OCI-LY7 (cell line): ENCODE measurements at regions not wholly inside any gene's neighbourhood (a gene's known extent, or its start where the extent isn't known, plus 50 kb on each side); places are given as distances from the start of the nearest gene placed in this dataset.

ENCODE experiments used
- BruUV-seq: library from RNA; stranded (reverse); fragments of 400-500 nt; replicated peaks from 2 replicates; lab custom pipeline; 2021; lab: Mats Ljungman, UMichigan
- CTCF ChIA-PET: fragments of 300-600 bp; sonication (Branson Sonifier 250); formaldehyde crosslinking; loops from one replicate; lab custom pipeline; 2022; ENCODE audit warnings: antibody characterized with exemption; ENCODE audit not compliant: unreplicated experiment; lab: Charles Lee
- POLR2A ChIA-PET: fragments of 300-600 bp; sonication (Branson Sonifier 250); formaldehyde crosslinking; loops from one replicate; lab custom pipeline; 2022; ENCODE audit warnings: antibody characterized with exemption; lab: Charles Lee
- DNase-seq: peaks from one replicate; pipeline ENCODE4 v3.0.0-alpha.2; 2015; ENCODE audit warnings: low spot score
- H2AFZ ChIP-seq: fragments of 200-600 bp; sonication (generic), shearing (Covaris generic); 2 replicates; pipeline ENCODE4 v1.6.1; 2014; ENCODE audit warnings: mild to moderate bottlenecking, antibody characterized with exemption, low read length, moderate library complexity
- H3K27ac ChIP-seq: fragments of 200-600 bp; sonication (generic); 2 replicates; pipeline ENCODE4 v1.5.1; 2014; ENCODE audit warnings: mixed run types, low read depth, mild to moderate bottlenecking, moderate library complexity, low read length, inconsistent platforms; ENCODE audit not compliant: poor library complexity, severe bottlenecking
- H3K36me3 ChIP-seq: fragments of 200-600 bp; sonication (generic); 2 replicates; pipeline ENCODE4 v1.6.1; 2014; ENCODE audit warnings: mild to moderate bottlenecking, antibody characterized with exemption, low read length, moderate library complexity, mixed read lengths; ENCODE audit not compliant: insufficient read depth
- H3K4me1 ChIP-seq: fragments of 200-600 bp; sonication (generic); 2 replicates; pipeline ENCODE4 v1.5.1; 2014; ENCODE audit warnings: mild to moderate bottlenecking, low read length; ENCODE audit not compliant: insufficient read depth, poor library complexity, severe bottlenecking
- H3K4me2 ChIP-seq: fragments of 200-600 bp; sonication (generic); 2 replicates; pipeline ENCODE4 v1.6.1; 2014; ENCODE audit warnings: mild to moderate bottlenecking, low read length
- H3K4me3 ChIP-seq: fragments of 200-600 bp; sonication (generic); 2 replicates; pipeline ENCODE4 v1.5.1; 2014; ENCODE audit warnings: mild to moderate bottlenecking, low read depth, low read length; ENCODE audit not compliant: poor library complexity, severe bottlenecking
- H3K79me2 ChIP-seq: fragments of 200-600 bp; sonication (generic); 2 replicates; pipeline ENCODE4 v1.6.1; 2016; ENCODE audit warnings: low read depth, mild to moderate bottlenecking, low read length, moderate library complexity, mixed read lengths; ENCODE audit not compliant: insufficient read depth
- H3K9me2 ChIP-seq: fragments of 200-600 bp; sonication (generic); 2 replicates; pipeline ENCODE4 v1.6.1; 2016; ENCODE audit warnings: mild to moderate bottlenecking, low read length, mixed read lengths; ENCODE audit not compliant: insufficient read depth
- H3K9me3 ChIP-seq: fragments of 200-600 bp; sonication (generic); 2 replicates; pipeline ENCODE4 v1.6.1; 2014; ENCODE audit warnings: mild to moderate bottlenecking, mixed run types, low read length, mixed read lengths
- H4K20me1 ChIP-seq: fragments of 200-600 bp; sonication (generic); 2 replicates; pipeline ENCODE4 v1.6.1; 2014; ENCODE audit warnings: mild to moderate bottlenecking, antibody characterized with exemption, low read length, moderate library complexity, mixed read lengths; ENCODE audit not compliant: insufficient read depth
- EZH2phosphoT487 ChIP-seq: fragments of 200-600 bp; sonication (generic); IDR thresholded peaks from 2 replicates; pipeline ENCODE4 v1.6.1; 2018; ENCODE audit warnings: low read depth, borderline replicate concordance, mild to moderate bottlenecking, mixed run types, antibody characterized with exemption, low read length, moderate library complexity, mixed read lengths
- intact Hi-C: fragments of 100-400 bp; cut with micrococcal nuclease; formaldehyde crosslinking; loops from one replicate; pipeline ENCODE4 v1.10.0; 2022; ENCODE audit not compliant: unreplicated experiment
- TF ChIP-seq, protein P1 (sequence below): fragments of 200-600 bp; sonication (generic); conservative IDR thresholded peaks from 2 replicates; pipeline ENCODE4 v1.5.1; 2014; ENCODE audit warnings: mild to moderate bottlenecking, antibody characterized with exemption, low read length, moderate library complexity, mixed read lengths

- BruUV-seq = no TSS peak
- H3K4me1 ChIP-seq = peaks cover 12% of the 10 kb centered on the region
- no peaks in the 10 kb centered on the region for H3K79me2 ChIP-seq
- no peak for DNase-seq
- TF ChIP-seq, protein P1, sequence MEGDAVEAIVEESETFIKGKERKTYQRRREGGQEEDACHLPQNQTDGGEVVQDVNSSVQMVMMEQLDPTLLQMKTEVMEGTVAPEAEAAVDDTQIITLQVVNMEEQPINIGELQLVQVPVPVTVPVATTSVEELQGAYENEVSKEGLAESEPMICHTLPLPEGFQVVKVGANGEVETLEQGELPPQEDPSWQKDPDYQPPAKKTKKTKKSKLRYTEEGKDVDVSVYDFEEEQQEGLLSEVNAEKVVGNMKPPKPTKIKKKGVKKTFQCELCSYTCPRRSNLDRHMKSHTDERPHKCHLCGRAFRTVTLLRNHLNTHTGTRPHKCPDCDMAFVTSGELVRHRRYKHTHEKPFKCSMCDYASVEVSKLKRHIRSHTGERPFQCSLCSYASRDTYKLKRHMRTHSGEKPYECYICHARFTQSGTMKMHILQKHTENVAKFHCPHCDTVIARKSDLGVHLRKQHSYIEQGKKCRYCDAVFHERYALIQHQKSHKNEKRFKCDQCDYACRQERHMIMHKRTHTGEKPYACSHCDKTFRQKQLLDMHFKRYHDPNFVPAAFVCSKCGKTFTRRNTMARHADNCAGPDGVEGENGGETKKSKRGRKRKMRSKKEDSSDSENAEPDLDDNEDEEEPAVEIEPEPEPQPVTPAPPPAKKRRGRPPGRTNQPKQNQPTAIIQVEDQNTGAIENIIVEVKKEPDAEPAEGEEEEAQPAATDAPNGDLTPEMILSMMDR = no peak
- TF ChIP-seq EZH2phosphoT487 = no peak
- H3K27ac ChIP-seq = no peak overlapping the region
- peaks cover 7% of the 10 kb centered on the region; the same call in 1 of the 2 replicates for H3K9me3 ChIP-seq
- no peaks in the 10 kb centered on the region; the same call in 1 of the 2 replicates for H3K36me3 ChIP-seq
- H3K9me2 ChIP-seq = no peaks in the 10 kb centered on the region
- no peak overlapping the region for H2AFZ ChIP-seq
- H3K4me2 ChIP-seq = no peak overlapping the region
- intact Hi-C loops = loop anchor here (5.0 to 10.0 kb wide), 2 partner anchors 306 to 416 kb away; partner anchors contain the start of genes CCDC110 and CYP4V2
- H3K4me3 ChIP-seq = no peak overlapping the region
- ChIA-PET CTCF (no interaction called here), POLR2A (interaction anchor here (0.5 to 1.2 kb wide), 4 partner anchors 8 to 242 kb away, joined by 3 to 5 read pairs (median 3); no protein-coding TSS in a partner anchor)
- H4K20me1 ChIP-seq = no peaks in the 10 kb centered on the region
Measured at GRCh38 chr4:185888676-185889075, 76.7 kb upstream of the SORBS2 start.

DNA sequence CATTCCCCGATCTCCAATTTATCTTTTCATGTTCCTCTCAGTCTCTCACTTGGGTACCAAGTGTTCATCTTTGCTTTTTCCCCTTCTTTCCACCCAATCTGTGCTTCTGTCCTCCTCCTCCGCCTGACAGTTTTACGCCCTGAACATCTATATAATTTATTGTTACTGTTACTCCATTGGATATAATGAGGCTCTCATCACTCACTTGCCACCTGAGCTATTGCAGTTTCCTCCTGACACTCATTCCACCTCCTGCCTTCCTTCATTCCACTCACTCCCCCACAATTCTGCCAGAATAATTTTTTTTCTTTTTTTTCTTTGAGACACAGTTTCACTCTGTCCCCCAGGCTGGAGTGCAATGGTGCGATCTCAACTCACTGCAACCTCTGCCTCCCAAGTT is 77.6 kb upstream of the SORBS2 start:
- Histone ChIP-seq H3K9me3 (peaks cover 7% of the 10 kb centered on the region; the same call in 1 of the 2 replicates), H2AFZ (no peak overlapping the region), H3K36me3 (no peaks in the 10 kb centered on the region; the same call in 1 of the 2 replicates), H3K79me2 (no peaks in the 10 kb centered on the region), H3K4me3 (no peak overlapping the region), H3K27ac (no peak overlapping the region), H3K4me1 (peaks cover 12% of the 10 kb centered on the region), H3K9me2 (no peaks in the 10 kb centered on the region), H4K20me1 (no peaks in the 10 kb centered on the region), H3K4me2 (no peak overlapping the region)
- CTCF ChIA-PET = no interaction called here
- POLR2A ChIA-PET = no interaction called here
- no TSS peak for BruUV-seq
- TF ChIP-seq, protein P1 = no peak
- TF ChIP-seq EZH2phosphoT487 = no peak
- DNase-seq = no peak
- intact Hi-C loops = loop anchor here (5.0 to 10.0 kb wide), 2 partner anchors 305 to 417 kb away; partner anchors contain the start of genes CCDC110 and CYP4V2

DNA sequence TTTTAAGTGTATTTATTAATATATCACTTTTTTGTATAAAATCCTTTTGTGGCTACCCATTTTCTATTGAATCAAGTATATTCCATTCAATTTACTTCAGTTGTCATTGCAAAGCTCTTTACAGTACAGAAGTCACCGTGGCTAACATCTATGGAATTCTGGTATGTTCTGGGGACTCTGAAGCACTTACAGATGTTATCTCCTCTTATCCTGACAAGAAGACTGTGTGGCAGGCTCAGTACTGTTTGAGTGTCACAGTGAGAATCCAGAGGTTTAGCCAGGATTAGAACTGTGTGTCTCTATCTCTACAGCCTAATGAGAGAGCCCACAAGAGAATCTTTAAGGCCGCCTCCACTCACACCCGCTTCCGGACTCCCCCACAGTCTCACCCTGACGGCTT is 78.2 kb upstream of the SORBS2 start:
- Histone ChIP-seq H3K9me2 (no peaks in the 10 kb centered on the region), H3K9me3 (peaks cover 7% of the 10 kb centered on the region; the same call in 1 of the 2 replicates), H2AFZ (no peak overlapping the region), H3K79me2 (no peaks in the 10 kb centered on the region), H3K4me1 (peaks cover 12% of the 10 kb centered on the region), H3K27ac (no peak overlapping the region), H4K20me1 (no peaks in the 10 kb centered on the region), H3K36me3 (no peaks in the 10 kb centered on the region; the same call in 1 of the 2 replicates), H3K4me3 (no peak overlapping the region), H3K4me2 (no peak overlapping the region)
- intact Hi-C loops = no loop called here
- CTCF ChIA-PET = no interaction called here
- no TSS peak for BruUV-seq
- no peak for DNase-seq
- POLR2A ChIA-PET = no interaction called here
- no peak for TF ChIP-seq EZH2phosphoT487
- TF ChIP-seq, protein P1 = no peak
